A549 (cell line): ENCODE measurements at regions not wholly inside any gene's neighbourhood (a gene's known extent, or its start where the extent isn't known, plus 50 kb on each side); places are given as distances from the start of the nearest gene placed in this dataset.

Experiments
- ATAC-seq, 2 experiments: fragments of 200-7000 bp in 1 of 2; fragments of >200 bp in 1 of 2; cut with Nextera tagmentation in 1 of 2; cut with Tn5 transposase in 1 of 2; 3 replicates each; pipeline versions ENCODE4 v1.8.0 to v1.9.1; 2018 to 2020; ENCODE audit warnings: mild to moderate bottlenecking in 1 of 2, moderate library complexity in 1 of 2
- CTCF ChIA-PET: fragments of 300-600 bp; sonication (Branson Sonifier 250); formaldehyde crosslinking; extraction: SDS; loops from one replicate; lab custom pipeline; 2021; ENCODE audit warnings: antibody characterized with exemption, inconsistent platforms; lab: Yijun Ruan, JAX
- POLR2A ChIA-PET: fragments of 350-600 bp; formaldehyde crosslinking; extraction: SDS; loops from one replicate; lab custom pipeline; 2021; ENCODE audit warnings: antibody characterized with exemption, inconsistent platforms; lab: Yijun Ruan, JAX
- DNase-seq, 2 experiments: peaks; one replicate each; pipeline versions ENCODE4 v3.0.0 to v3.0.0-alpha.2; 2011 to 2016; ENCODE audit warnings: low read depth in 1 of 2, low spot score in 1 of 2
- FAIRE-seq: peaks from 2 replicates; lab custom pipeline; 2011; peaks lifted over from hg19 to GRCh38; lab: Jason Lieb, UNC
- H3K27ac ChIP-seq, 2 experiments: fragments of >200 bp; sonication (Bioruptor Twin); formaldehyde crosslinking; 3 replicates each; pipeline ENCODE4 v1.5.1; 2016 to 2017
- H3K4me1 ChIP-seq: fragments of >200 bp; sonication (Bioruptor Twin); formaldehyde crosslinking; 3 replicates; pipeline ENCODE4 v1.6.1; 2016
- H3K4me2 ChIP-seq: fragments of >200 bp; sonication (Bioruptor Twin); formaldehyde crosslinking; 3 replicates; pipeline ENCODE4 v1.6.1; 2016
- H3K4me3 ChIP-seq: fragments of >200 bp; sonication (Bioruptor Twin); formaldehyde crosslinking; 3 replicates; pipeline ENCODE4 v1.5.1; 2016
- H3K9me3 ChIP-seq: fragments of >200 bp; sonication (Bioruptor Twin); formaldehyde crosslinking; 3 replicates; pipeline ENCODE4 v1.6.1; 2016
- CEBPB ChIP-seq, 2 experiments: fragments of >200 bp in 1 of 2; sonication (Bioruptor Twin) in 1 of 2; formaldehyde crosslinking in 1 of 2; IDR thresholded peaks; 2 replicates each; pipeline ENCODE4 v1.6.1; 2012 to 2016
- GATA3 ChIP-seq: IDR thresholded peaks from 2 replicates; pipeline ENCODE4 v1.6.1; 2012; ENCODE audit warnings: borderline replicate concordance
- HES2 ChIP-seq: fragments of >200 bp; sonication (Bioruptor Twin); formaldehyde crosslinking; IDR thresholded peaks from 2 replicates; pipeline ENCODE4 v1.6.1; 2016
- HOXA7 ChIP-seq: fragments of 250-450 bp; sonication (Bioruptor Pico); IDR thresholded peaks from 2 replicates; pipeline ENCODE4 v1.5.0; 2020; ENCODE audit warnings: mild to moderate bottlenecking, moderate library complexity
- KDM1A ChIP-seq: fragments of 200-600 bp; sonication (generic); IDR thresholded peaks from 2 replicates; pipeline ENCODE4 v1.6.1; 2016; ENCODE audit warnings: low read depth, mild to moderate bottlenecking
- KDM5A ChIP-seq: fragments of 200-600 bp; sonication (generic); IDR thresholded peaks from 2 replicates; pipeline ENCODE4 v1.6.1; 2016; ENCODE audit warnings: antibody characterized with exemption, mild to moderate bottlenecking
- MAFK ChIP-seq: fragments of 450-650 bp; IDR thresholded peaks from 2 replicates; pipeline ENCODE4 v1.6.1; 2014; ENCODE audit not compliant: partially characterized antibody
- MAZ ChIP-seq: fragments of 150-350 bp; IDR thresholded peaks from 2 replicates; pipeline ENCODE4 v1.6.1; 2014; ENCODE audit warnings: antibody characterized with exemption, low read depth, low read length, borderline replicate concordance
- MYC ChIP-seq: IDR thresholded peaks from 2 replicates; pipeline ENCODE4 v1.6.1; 2012; ENCODE audit warnings: mild to moderate bottlenecking, inconsistent platforms, low read length, improper control_type of control experiment, borderline replicate concordance
- NPAS2 ChIP-seq: fragments of 250-450 bp; sonication (Bioruptor Pico); IDR thresholded peaks from 2 replicates; pipeline ENCODE4 v1.8.0; 2022; ENCODE audit warnings: mild to moderate bottlenecking, moderate library complexity, borderline replicate concordance
- RARB ChIP-seq: fragments of 250-450 bp; sonication (Bioruptor Pico); IDR thresholded peaks from 2 replicates; pipeline ENCODE4 v1.8.0; 2021; ENCODE audit warnings: mild to moderate bottlenecking, moderate library complexity
- REST ChIP-seq: fragments of 200-600 bp; sonication (generic); IDR thresholded peaks from 2 replicates; pipeline ENCODE4 v1.6.1; 2016; ENCODE audit warnings: antibody characterized with exemption, mild to moderate bottlenecking, moderate library complexity
- RFX5 ChIP-seq: fragments of 450-650 bp; IDR thresholded peaks from 2 replicates; pipeline ENCODE4 v1.7.1; 2014; ENCODE audit warnings: antibody characterized with exemption, mild to moderate bottlenecking, moderate library complexity
- RNF2 ChIP-seq: fragments of 200-600 bp; sonication (generic); IDR thresholded peaks from 2 replicates; pipeline ENCODE4 v1.6.1; 2016; ENCODE audit warnings: low read depth, mild to moderate bottlenecking, antibody characterized with exemption, moderate library complexity, borderline replicate concordance
- SREBF2 ChIP-seq: fragments of 450-650 bp; IDR thresholded peaks from 2 replicates; pipeline ENCODE4 v1.6.1; 2014; ENCODE audit warnings: mild to moderate bottlenecking, moderate library complexity
- TP53 ChIP-seq: fragments of 250-450 bp; sonication (Bioruptor Pico); IDR thresholded peaks from 2 replicates; pipeline ENCODE4 v1.5.0; 2021; ENCODE audit warnings: mild to moderate bottlenecking, moderate library complexity
- USF2 ChIP-seq: fragments of 450-650 bp; IDR thresholded peaks from 2 replicates; pipeline ENCODE4 v1.6.1; 2014; ENCODE audit warnings: antibody characterized with exemption
- ZNF302 ChIP-seq: fragments of 250-450 bp; sonication (Bioruptor Pico); IDR thresholded peaks from 2 replicates; pipeline ENCODE4 v1.9.0; 2021; ENCODE audit warnings: inconsistent platforms, mild to moderate bottlenecking, moderate library complexity
- WGBS: methylation state at CpG from one replicate; pipeline ENCODE4 v1.1.6; 2017; ENCODE audit errors: missing lambda C conversion rate; 5-methylcytosine and 5-hydroxymethylcytosine counted together

GRCh38 chr11:24132471-24132870 is 364.4 kb upstream of the LUZP2 start:
- TF ChIP-seq GATA3 (no peak), HOXA7 (CRISPR knock-in tag) (no peak), USF2 (no peak), ZNF302 (CRISPR knock-in tag) (no peak), KDM1A (no peak), MAZ (no peak)
- H3K4me1 ChIP-seq = no peaks in the 10 kb centered on the region
- DNase-seq = no peak
- CTCF ChIA-PET = no interaction called here
- WGBS = 0% methylated on average over 1 of the region's 1 CpG
- no peak for ATAC-seq
- no peaks in the 10 kb centered on the region for H3K9me3 ChIP-seq
- no peak overlapping the region for H3K4me2 ChIP-seq
- H3K27ac ChIP-seq = no peak overlapping the region
- POLR2A ChIA-PET = no interaction called here
- no peak for FAIRE-seq
- no peak overlapping the region for H3K4me3 ChIP-seq

- ChIA-PET POLR2A (no interaction called here), CTCF (no interaction called here)
- Histone ChIP-seq H3K4me2 (no peak overlapping the region), H3K27ac (no peak overlapping the region)
- ATAC-seq (no peak), FAIRE-seq (no peak), DNase-seq (no peak)
- TF ChIP-seq MAFK (peak; percentile 91), NPAS2 (no peak)
- TF ChIP-seq, all 56 proteins: peak for 1
- Histone ChIP-seq H3K9me3 (no peaks in the 10 kb centered on the region), H3K4me3 (no peak overlapping the region), H3K4me1 (no peaks in the 10 kb centered on the region)
Observed at GRCh38 chr11:24134879-24135589, 361.8 kb upstream of the LUZP2 start.

GRCh38 chr11:24142062-24142461 is 354.8 kb upstream of the LUZP2 start:
- POLR2A ChIA-PET = no interaction called here
- 34% methylated on average over 4 of the region's 4 CpGs for WGBS
- no peak for FAIRE-seq

More at GRCh38 chr11:24142062-24142461, 354.8 kb upstream of the LUZP2 start:
- TF ChIP-seq MYC (no peak), HES2 (no peak), SREBF2 (no peak), KDM1A (no peak), REST (no peak), KDM5A (no peak), RFX5 (no peak), MAZ (no peak), TP53 (CRISPR knock-in tag) (no peak), CEBPB (IDR thresholded peaks at IDR 0.05) (no peak), RNF2 (no peak), RARB (CRISPR knock-in tag) (no peak)
- no peaks in the 10 kb centered on the region for H3K9me3 ChIP-seq
- H3K4me3 ChIP-seq = no peak overlapping the region
- no peak overlapping the region for H3K27ac ChIP-seq
- no peak for ATAC-seq
- CTCF ChIA-PET = no interaction called here
- DNase-seq = no peak
- H3K4me2 ChIP-seq = no peak overlapping the region
- no peaks in the 10 kb centered on the region for H3K4me1 ChIP-seq
